ENCODE measurements at regions not wholly inside any gene's neighbourhood (a gene's known extent, or its start where the extent isn't known, plus 50 kb on each side); places are given as distances from the start of the nearest gene placed in this dataset.

- no peak for DNase-seq
- H3K27ac Mint-ChIP-seq, result no peak overlapping the region
- no peaks in the 10 kb centered on the region for H3K9me3 Mint-ChIP-seq
- peaks cover 0 to 5% of the 10 kb centered on the region in 2 donors for H3K27me3 Mint-ChIP-seq
- no peaks in the 10 kb centered on the region for H3K36me3 Mint-ChIP-seq
- H3K4me3 Mint-ChIP-seq, result no peak overlapping the region
- ATAC-seq (replicated peaks), result no peak
- no peaks in the 10 kb centered on the region for H3K4me1 Mint-ChIP-seq
These were observed 50.8 kb upstream of the NAV2 start for GRCh38 chr11:19661827-19662226.

GRCh38 chr11:19660076-19660475, 52.6 kb upstream of the NAV2 start:
- Mint-ChIP-seq H3K36me3 (no peaks in the 10 kb centered on the region), H3K4me3 (no peak overlapping the region), H3K4me1 (no peaks in the 10 kb centered on the region), H3K9me3 (peaks cover 0 to 3% of the 10 kb centered on the region in 2 donors), H3K27me3 (peaks cover 0 to 15% of the 10 kb centered on the region in 2 donors), H3K27ac (no peak overlapping the region)
- peak; percentile 49 to 78 for ATAC-seq (replicated peaks)
- DNase-seq, result peak; percentile 0

- peaks cover 0 to 15% of the 10 kb centered on the region in 2 donors for H3K27me3 Mint-ChIP-seq
- no peaks in the 10 kb centered on the region for H3K4me1 Mint-ChIP-seq
- ATAC-seq (replicated peaks) (no peak), DNase-seq (no peak)
- H3K4me3 Mint-ChIP-seq, result no peak overlapping the region
- H3K27ac Mint-ChIP-seq, result no peak overlapping the region
- H3K36me3 Mint-ChIP-seq, result no peaks in the 10 kb centered on the region
- peaks cover 0 to 4% of the 10 kb centered on the region in 2 donors for H3K9me3 Mint-ChIP-seq
These were observed 53.1 kb upstream of the NAV2 start for GRCh38 chr11:19659529-19659928.

GRCh38 chr11:19658344-19658743, 54.3 kb upstream of the NAV2 start:
- no peak for DNase-seq
- ATAC-seq (replicated peaks), result no peak
- Mint-ChIP-seq H3K4me3 (no peak overlapping the region), H3K36me3 (no peaks in the 10 kb centered on the region), H3K27me3 (peaks cover 0 to 15% of the 10 kb centered on the region in 2 donors), H3K27ac (no peak overlapping the region), H3K9me3 (peaks cover 0 to 4% of the 10 kb centered on the region in 2 donors), H3K4me1 (no peaks in the 10 kb centered on the region)

- Mint-ChIP-seq H3K4me1 (no peaks in the 10 kb centered on the region), H3K36me3 (no peaks in the 10 kb centered on the region), H3K27ac (no peak overlapping the region), H3K4me3 (no peak overlapping the region), H3K27me3 (peaks cover 0 to 15% of the 10 kb centered on the region in 2 donors), H3K9me3 (peaks cover 0 to 4% of the 10 kb centered on the region in 2 donors)
- ATAC-seq (replicated peaks) (no peak), DNase-seq (no peak)
These were observed 56.5 kb upstream of the NAV2 start for GRCh38 chr11:19656140-19656541.

- ATAC-seq (replicated peaks), result no peak
- no peak overlapping the region for H3K27ac Mint-ChIP-seq
- H3K4me3 Mint-ChIP-seq, result no peak overlapping the region
- peaks cover 0 to 20% of the 10 kb centered on the region in 2 donors for H3K27me3 Mint-ChIP-seq
- DNase-seq, result no peak
- H3K36me3 Mint-ChIP-seq, result no peaks in the 10 kb centered on the region
- H3K4me1 Mint-ChIP-seq, result no peaks in the 10 kb centered on the region
- H3K9me3 Mint-ChIP-seq, result peaks cover 0 to 4% of the 10 kb centered on the region in 2 donors
These were observed 59.8 kb upstream of the NAV2 start for GRCh38 chr11:19652623-19653375.

GRCh38 chr11:19651653-19652052, 61.0 kb upstream of the NAV2 start:
- Mint-ChIP-seq H3K27me3 (peaks cover 0 to 17% of the 10 kb centered on the region in 2 donors), H3K4me3 (no peak overlapping the region), H3K36me3 (no peaks in the 10 kb centered on the region), H3K27ac (no peak overlapping the region), H3K9me3 (peaks cover 0 to 4% of the 10 kb centered on the region in 2 donors), H3K4me1 (no peaks in the 10 kb centered on the region)
- DNase-seq (no peak), ATAC-seq (replicated peaks) (no peak)

- H3K36me3 Mint-ChIP-seq, result no peaks in the 10 kb centered on the region
- H3K27ac Mint-ChIP-seq, result no peak overlapping the region
- DNase-seq (no peak), ATAC-seq (replicated peaks) (no peak)
- no peaks in the 10 kb centered on the region for H3K4me1 Mint-ChIP-seq
- no peak overlapping the region for H3K4me3 Mint-ChIP-seq
- peaks cover 0 to 17% of the 10 kb centered on the region in 2 donors for H3K27me3 Mint-ChIP-seq
- H3K9me3 Mint-ChIP-seq, result peaks cover 0 to 1% of the 10 kb centered on the region in 2 donors
These were observed 61.6 kb upstream of the NAV2 start for GRCh38 chr11:19651028-19651427.

- Mint-ChIP-seq H3K36me3 (no peaks in the 10 kb centered on the region), H3K27ac (no peak overlapping the region), H3K9me3 (peaks cover 0 to 1% of the 10 kb centered on the region in 2 donors), H3K4me1 (no peaks in the 10 kb centered on the region), H3K27me3 (peaks cover 0 to 17% of the 10 kb centered on the region in 2 donors), H3K4me3 (no peak overlapping the region)
- DNase-seq, result no peak
- no peak for ATAC-seq (replicated peaks)
These were observed 62.2 kb upstream of the NAV2 start for GRCh38 chr11:19650467-19650866.

- ATAC-seq (replicated peaks) (no peak), DNase-seq (no peak)
- Mint-ChIP-seq H3K4me3 (no peak overlapping the region), H3K27ac (no peak overlapping the region), H3K4me1 (no peaks in the 10 kb centered on the region), H3K27me3 (peaks cover 0 to 17% of the 10 kb centered on the region in 2 donors), H3K9me3 (no peaks in the 10 kb centered on the region), H3K36me3 (no peaks in the 10 kb centered on the region)
These were observed 62.9 kb upstream of the NAV2 start for GRCh38 chr11:19649751-19650150.

- Mint-ChIP-seq H3K4me3 (no peak overlapping the region), H3K27me3 (peaks cover 0 to 22% of the 10 kb centered on the region in 2 donors), H3K27ac (no peak overlapping the region), H3K4me1 (no peaks in the 10 kb centered on the region), H3K9me3 (peaks cover 0 to 3% of the 10 kb centered on the region in 2 donors), H3K36me3 (no peaks in the 10 kb centered on the region)
- ATAC-seq (replicated peaks), result no peak
- no peak for DNase-seq
These were observed 64.3 kb upstream of the NAV2 start for GRCh38 chr11:19648321-19648720.

- Mint-ChIP-seq H3K4me1 (no peaks in the 10 kb centered on the region), H3K36me3 (no peaks in the 10 kb centered on the region), H3K27me3 (peaks cover 0 to 22% of the 10 kb centered on the region in 2 donors), H3K27ac (no peak overlapping the region), H3K4me3 (no peak overlapping the region), H3K9me3 (peaks cover 0 to 3% of the 10 kb centered on the region in 2 donors)
- DNase-seq, result no peak
- ATAC-seq (replicated peaks), result no peak
These were observed 64.8 kb upstream of the NAV2 start for GRCh38 chr11:19647816-19648215.

- Mint-ChIP-seq H3K4me1 (no peaks in the 10 kb centered on the region), H3K27ac (no peak overlapping the region), H3K36me3 (no peaks in the 10 kb centered on the region), H3K9me3 (peaks cover 0 to 3% of the 10 kb centered on the region in 2 donors), H3K4me3 (no peak overlapping the region), H3K27me3 (peaks cover 0 to 23% of the 10 kb centered on the region in 2 donors)
- ATAC-seq (replicated peaks), result no peak
- no peak for DNase-seq
These were observed 65.7 kb upstream of the NAV2 start for GRCh38 chr11:19646921-19647320.

GRCh38 chr11:19646308-19646707, 66.3 kb upstream of the NAV2 start:
- Mint-ChIP-seq H3K4me1 (no peaks in the 10 kb centered on the region), H3K27me3 (peaks cover 0 to 29% of the 10 kb centered on the region in 2 donors), H3K4me3 (no peak overlapping the region), H3K27ac (no peak overlapping the region), H3K9me3 (peaks cover 0 to 3% of the 10 kb centered on the region in 2 donors), H3K36me3 (no peaks in the 10 kb centered on the region)
- ATAC-seq (replicated peaks), result no peak
- DNase-seq, result no peak

- Mint-ChIP-seq H3K27me3 (peaks cover 0 to 29% of the 10 kb centered on the region in 2 donors), H3K27ac (no peak overlapping the region), H3K9me3 (peaks cover 0 to 3% of the 10 kb centered on the region in 2 donors), H3K4me1 (no peaks in the 10 kb centered on the region), H3K4me3 (no peak overlapping the region), H3K36me3 (no peaks in the 10 kb centered on the region)
- DNase-seq (no peak), ATAC-seq (replicated peaks) (no peak)
These were observed 68.3 kb upstream of the NAV2 start for GRCh38 chr11:19644316-19644715.
